Neural cell (in vitro differentiated cells): ENCODE measurements at regions not wholly inside any gene's neighbourhood (a gene's known extent, or its start where the extent isn't known, plus 50 kb on each side); places are given as distances from the start of the nearest gene placed in this dataset.

Experiments used
- H2AFZ ChIP-seq: fragments of 200-600, 300-800 bp; sonication (generic), shearing (Covaris generic); 2 replicates; pipeline ENCODE4 v1.6.0; 2014; ENCODE audit warnings: low read depth, mild to moderate bottlenecking, antibody characterized with exemption, low read length, moderate library complexity
- H3F3A ChIP-seq: fragments of 200-600 bp; shearing (Covaris generic); 2 replicates; pipeline ENCODE4 v1.6.1; 2016; ENCODE audit warnings: mild to moderate bottlenecking, moderate library complexity, mixed read lengths, antibody characterized with exemption, low read length; ENCODE audit not compliant: insufficient read depth, poor library complexity, severe bottlenecking
- H3K27ac ChIP-seq: fragments of 200-600, 300-800 bp; sonication (generic), shearing (Covaris generic); 2 replicates; pipeline ENCODE4 v1.5.1; 2014; ENCODE audit warnings: mild to moderate bottlenecking, low read length, moderate library complexity
- H3K27me3 ChIP-seq: fragments of 300-800, 200-600 bp; sonication (generic), shearing (Covaris generic); 2 replicates; pipeline ENCODE4 v1.6.0; 2014; ENCODE audit warnings: mild to moderate bottlenecking, low read depth, low read length, moderate library complexity; ENCODE audit not compliant: insufficient read depth
- H3K36me3 ChIP-seq: fragments of 300-800, 200-600 bp; sonication (generic), shearing (Covaris generic); 2 replicates; pipeline ENCODE4 v1.5.1; 2014; ENCODE audit warnings: mild to moderate bottlenecking, antibody characterized with exemption, low read length, moderate library complexity; ENCODE audit not compliant: insufficient read depth
- H3K4me2 ChIP-seq: fragments of 300-800, 200-600 bp; sonication (generic), shearing (Covaris generic); 2 replicates; pipeline ENCODE4 v1.6.0; 2014; ENCODE audit warnings: mild to moderate bottlenecking, low read length
- H3K4me3 ChIP-seq: fragments of 300-800, 200-600 bp; sonication (generic), shearing (Covaris generic); 2 replicates; pipeline ENCODE4 v1.5.1; 2014; ENCODE audit warnings: mild to moderate bottlenecking, low read length, moderate library complexity
- H3K79me2 ChIP-seq: fragments of 200-600 bp; shearing (Covaris generic); replicated peaks from 2 replicates; pipeline ENCODE4 v1.6.0; 2014; ENCODE audit warnings: mild to moderate bottlenecking, low read length, moderate library complexity; ENCODE audit not compliant: insufficient read depth
- H3K9ac ChIP-seq: fragments of 300-800, 200-600 bp; sonication (generic), shearing (Covaris generic); 2 replicates; pipeline ENCODE4 v1.6.1; 2016; ENCODE audit warnings: mild to moderate bottlenecking, low read length, mixed read lengths
- H3K9me2 ChIP-seq: fragments of 200-600 bp; shearing (Covaris generic); 2 replicates; pipeline ENCODE4 v1.6.1; 2016; ENCODE audit warnings: mild to moderate bottlenecking, low read length, mixed read lengths; ENCODE audit not compliant: insufficient read depth
- H3K9me3 ChIP-seq: fragments of 200-600, 300-800 bp; sonication (generic), shearing (Covaris generic); 2 replicates; pipeline ENCODE4 v1.6.1; 2016; ENCODE audit warnings: mild to moderate bottlenecking, mixed run types, low read length, moderate library complexity, mixed read lengths
- H4K20me1 ChIP-seq: fragments of 200-600 bp; shearing (Covaris generic); 2 replicates; pipeline ENCODE4 v1.6.1; 2016; ENCODE audit warnings: mild to moderate bottlenecking, mixed run types; ENCODE audit not compliant: insufficient read depth
- CTCF ChIP-seq: fragments of 450-650 bp; IDR thresholded peaks from 2 replicates; pipeline ENCODE4 v1.5.1; 2014; ENCODE audit warnings: antibody characterized with exemption, mild to moderate bottlenecking, moderate library complexity; ENCODE audit not compliant: poor library complexity, severe bottlenecking
- EP300 ChIP-seq: fragments of 450-650 bp; conservative IDR thresholded peaks from 2 replicates; pipeline ENCODE4 v1.6.1; 2014; ENCODE audit warnings: antibody characterized with exemption, mild to moderate bottlenecking, moderate library complexity; ENCODE audit not compliant: poor library complexity, severe bottlenecking
- EZH2 ChIP-seq: fragments of 200-600, 300-800 bp; shearing (Covaris generic), sonication (generic); IDR thresholded peaks from 2 replicates; pipeline ENCODE4 v1.6.1; 2014; ENCODE audit warnings: antibody characterized with exemption, low read length, borderline replicate concordance, mild to moderate bottlenecking; ENCODE audit not compliant: insufficient read depth, poor library complexity, severe bottlenecking
- MXI1 ChIP-seq: fragments of 450-650 bp; conservative IDR thresholded peaks from 2 replicates; pipeline ENCODE4 v1.6.1; 2014; ENCODE audit warnings: antibody characterized with exemption, mild to moderate bottlenecking; ENCODE audit not compliant: poor library complexity, severe bottlenecking
- POLR2AphosphoS5 ChIP-seq: IDR thresholded peaks from 2 replicates; pipeline ENCODE4 v1.6.1; 2012
- RAD21 ChIP-seq: fragments of 450-650 bp; conservative IDR thresholded peaks from 2 replicates; pipeline ENCODE4 v1.6.1; 2014; ENCODE audit warnings: antibody characterized with exemption, mild to moderate bottlenecking, moderate library complexity
- REST ChIP-seq: IDR thresholded peaks from 2 replicates; pipeline ENCODE4 v1.6.1; 2012; ENCODE audit warnings: borderline replicate concordance
- SMC3 ChIP-seq: fragments of 450-650 bp; conservative IDR thresholded peaks from 2 replicates; pipeline ENCODE4 v1.6.1; 2014; ENCODE audit warnings: antibody characterized with exemption, mild to moderate bottlenecking, moderate library complexity; ENCODE audit not compliant: poor library complexity
- TAF1 ChIP-seq: IDR thresholded peaks from 2 replicates; pipeline ENCODE4 v1.6.1; 2012; ENCODE audit warnings: low read depth

GRCh38 chr9:29006628-29007027, 1433.3 kb upstream of the C9orf72 start:
- no peak for TF ChIP-seq TAF1
- no peak for TF ChIP-seq REST
- no peak for TF ChIP-seq CTCF
- TF ChIP-seq MXI1, result no peak
- TF ChIP-seq POLR2AphosphoS5, result no peak
- no peak for TF ChIP-seq EZH2
- no peak for TF ChIP-seq EP300
- no peak for TF ChIP-seq SMC3
- no peak overlapping the region for H3K9ac ChIP-seq
- H3K36me3 ChIP-seq, result no peaks in the 10 kb centered on the region
- no peaks in the 10 kb centered on the region for H3K9me3 ChIP-seq
- no peak overlapping the region for H2AFZ ChIP-seq
- H3K79me2 ChIP-seq, result no peaks in the 10 kb centered on the region
- H3K9me2 ChIP-seq, result no peaks in the 10 kb centered on the region
- H3K4me3 ChIP-seq, result no peak overlapping the region
- H3K27me3 ChIP-seq, result no peaks in the 10 kb centered on the region
- no peak overlapping the region for H3K4me2 ChIP-seq
- no peak overlapping the region for H3K27ac ChIP-seq
- no peaks in the 10 kb centered on the region for H3F3A ChIP-seq
- no peaks in the 10 kb centered on the region for H4K20me1 ChIP-seq

GRCh38 chr9:29012911-29013310, 1439.6 kb upstream of the C9orf72 start:
- no peak overlapping the region for H2AFZ ChIP-seq
- no peaks in the 10 kb centered on the region for H3F3A ChIP-seq
- H3K27ac ChIP-seq, result no peak overlapping the region
- no peaks in the 10 kb centered on the region for H3K9me2 ChIP-seq
- TF ChIP-seq POLR2AphosphoS5 (no peak), RAD21 (no peak), TAF1 (no peak), EP300 (no peak), REST (no peak), CTCF (no peak), SMC3 (no peak), MXI1 (no peak), EZH2 (no peak)
- H3K9me3 ChIP-seq, result no peaks in the 10 kb centered on the region
- H4K20me1 ChIP-seq, result no peaks in the 10 kb centered on the region
- no peak overlapping the region for H3K4me3 ChIP-seq
- H3K27me3 ChIP-seq, result no peaks in the 10 kb centered on the region
- no peaks in the 10 kb centered on the region for H3K36me3 ChIP-seq
- H3K4me2 ChIP-seq, result no peak overlapping the region
- H3K79me2 ChIP-seq, result no peaks in the 10 kb centered on the region
- no peak overlapping the region for H3K9ac ChIP-seq
